ENCODE measurements at regions not wholly inside any gene's neighbourhood (a gene's known extent, or its start where the extent isn't known, plus 50 kb on each side); places are given as distances from the start of the nearest gene placed in this dataset.

GRCh38 chr14:85063747-85064146 is 466.2 kb upstream of the FLRT2 start:
- Histone ChIP-seq H3K27ac (ENCODE audit: extremely low read depth, low read depth, low read length) (no peak overlapping the region), H3K9me3 (ENCODE audit: control insufficient read depth, insufficient read depth, low read depth, low read length) (no peaks in the 10 kb centered on the region), H3K4me1 (ENCODE audit: control insufficient read depth, insufficient read depth, low read length) (no peaks in the 10 kb centered on the region), H3K4me3 (ENCODE audit: low read depth, low read length) (no peak overlapping the region), H3K36me3 (ENCODE audit: control insufficient read depth in 2 of 2, insufficient read depth in 1 of 2, low read length in 2 of 2) (no peaks in the 10 kb centered on the region)
- TF ChIP-seq YY2 (tag by site-specific recombination; IDR thresholded peaks at IDR 0.05): no peak
- POLR2A ChIA-PET: no interaction called here
- CTCF ChIA-PET: no interaction called here

- no peak overlapping the region for H3K27ac ChIP-seq (ENCODE audit: extremely low read depth, low read depth, low read length)
- no peaks in the 10 kb centered on the region for H3K4me1 ChIP-seq (ENCODE audit: control insufficient read depth, insufficient read depth, low read length)
- TF ChIP-seq ZNF274 (IDR thresholded peaks at IDR 0.05; ENCODE audit: low read length): no peak
- no peak for TF ChIP-seq ZNF274 (tag by site-specific recombination; IDR thresholded peaks at IDR 0.05; ENCODE audit: borderline replicate concordance)
- no peak for TF ChIP-seq ZNF518A (tag by site-specific recombination; conservative IDR thresholded peaks at IDR 0.05; ENCODE audit: low read depth)
- TF ChIP-seq, protein P1, sequence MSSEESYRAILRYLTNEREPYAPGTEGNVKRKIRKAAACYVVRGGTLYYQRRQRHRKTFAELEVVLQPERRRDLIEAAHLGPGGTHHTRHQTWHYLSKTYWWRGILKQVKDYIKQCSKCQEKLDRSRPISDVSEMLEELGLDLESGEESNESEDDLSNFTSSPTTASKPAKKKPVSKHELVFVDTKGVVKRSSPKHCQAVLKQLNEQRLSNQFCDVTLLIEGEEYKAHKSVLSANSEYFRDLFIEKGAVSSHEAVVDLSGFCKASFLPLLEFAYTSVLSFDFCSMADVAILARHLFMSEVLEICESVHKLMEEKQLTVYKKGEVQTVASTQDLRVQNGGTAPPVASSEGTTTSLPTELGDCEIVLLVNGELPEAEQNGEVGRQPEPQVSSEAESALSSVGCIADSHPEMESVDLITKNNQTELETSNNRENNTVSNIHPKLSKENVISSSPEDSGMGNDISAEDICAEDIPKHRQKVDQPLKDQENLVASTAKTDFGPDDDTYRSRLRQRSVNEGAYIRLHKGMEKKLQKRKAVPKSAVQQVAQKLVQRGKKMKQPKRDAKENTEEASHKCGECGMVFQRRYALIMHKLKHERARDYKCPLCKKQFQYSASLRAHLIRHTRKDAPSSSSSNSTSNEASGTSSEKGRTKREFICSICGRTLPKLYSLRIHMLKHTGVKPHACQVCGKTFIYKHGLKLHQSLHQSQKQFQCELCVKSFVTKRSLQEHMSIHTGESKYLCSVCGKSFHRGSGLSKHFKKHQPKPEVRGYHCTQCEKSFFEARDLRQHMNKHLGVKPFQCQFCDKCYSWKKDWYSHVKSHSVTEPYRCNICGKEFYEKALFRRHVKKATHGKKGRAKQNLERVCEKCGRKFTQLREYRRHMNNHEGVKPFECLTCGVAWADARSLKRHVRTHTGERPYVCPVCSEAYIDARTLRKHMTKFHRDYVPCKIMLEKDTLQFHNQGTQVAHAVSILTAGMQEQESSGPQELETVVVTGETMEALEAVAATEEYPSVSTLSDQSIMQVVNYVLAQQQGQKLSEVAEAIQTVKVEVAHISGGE (tag by site-specific recombination; conservative IDR thresholded peaks at IDR 0.05; ENCODE audit: low read depth): no peak
- TF ChIP-seq, protein P2, sequence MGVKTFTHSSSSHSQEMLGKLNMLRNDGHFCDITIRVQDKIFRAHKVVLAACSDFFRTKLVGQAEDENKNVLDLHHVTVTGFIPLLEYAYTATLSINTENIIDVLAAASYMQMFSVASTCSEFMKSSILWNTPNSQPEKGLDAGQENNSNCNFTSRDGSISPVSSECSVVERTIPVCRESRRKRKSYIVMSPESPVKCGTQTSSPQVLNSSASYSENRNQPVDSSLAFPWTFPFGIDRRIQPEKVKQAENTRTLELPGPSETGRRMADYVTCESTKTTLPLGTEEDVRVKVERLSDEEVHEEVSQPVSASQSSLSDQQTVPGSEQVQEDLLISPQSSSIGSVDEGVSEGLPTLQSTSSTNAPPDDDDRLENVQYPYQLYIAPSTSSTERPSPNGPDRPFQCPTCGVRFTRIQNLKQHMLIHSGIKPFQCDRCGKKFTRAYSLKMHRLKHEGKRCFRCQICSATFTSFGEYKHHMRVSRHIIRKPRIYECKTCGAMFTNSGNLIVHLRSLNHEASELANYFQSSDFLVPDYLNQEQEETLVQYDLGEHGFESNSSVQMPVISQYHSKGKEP (tag by site-specific recombination; IDR thresholded peaks at IDR 0.05): no peak
- no peak for TF ChIP-seq ZNF221 (tag by site-specific recombination; IDR thresholded peaks at IDR 0.05; ENCODE audit: borderline replicate concordance)
- no peak for TF ChIP-seq ZSCAN30 (tag by site-specific recombination; IDR thresholded peaks at IDR 0.05)
- no peak for TF ChIP-seq ZNF335 (tag by site-specific recombination; conservative IDR thresholded peaks at IDR 0.05)
- no peak for TF ChIP-seq ZNF600 (tag by site-specific recombination; IDR thresholded peaks at IDR 0.05)
- no peaks in the 10 kb centered on the region for H3K9me3 ChIP-seq (ENCODE audit: control insufficient read depth, insufficient read depth, low read depth, low read length)
- ChIA-PET CTCF (no interaction called here), POLR2A (no interaction called here)
- H3K36me3 ChIP-seq (ENCODE audit: control insufficient read depth in 2 of 2, insufficient read depth in 1 of 2, low read length in 2 of 2): no peaks in the 10 kb centered on the region
- no peak overlapping the region for H3K4me3 ChIP-seq (ENCODE audit: low read depth, low read length)
Measured at GRCh38 chr14:85071447-85071846, 458.5 kb upstream of the FLRT2 start.

DNA sequence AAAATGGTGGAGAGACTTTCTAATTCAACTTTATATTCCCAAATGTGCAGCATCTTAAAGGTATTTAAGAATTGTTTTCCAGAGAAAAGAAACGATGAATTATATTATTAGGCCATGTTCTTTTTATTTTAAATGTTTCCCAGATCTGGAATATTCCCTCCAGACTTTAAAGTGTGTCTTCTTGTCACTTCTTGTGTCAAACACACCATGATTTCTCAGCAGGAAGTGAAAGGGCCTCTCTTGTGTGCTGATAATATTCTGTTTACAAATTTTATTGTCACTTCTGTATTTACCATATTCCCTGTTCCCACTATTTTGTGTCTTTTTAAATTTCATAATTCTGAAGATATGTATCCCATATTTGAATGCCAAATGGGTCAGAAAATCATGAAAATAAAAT is 455.0 kb upstream of the FLRT2 start:
- H3K36me3 ChIP-seq (ENCODE audit: control insufficient read depth in 2 of 2, insufficient read depth in 1 of 2, low read length in 2 of 2): no peaks in the 10 kb centered on the region
- no peaks in the 10 kb centered on the region for H3K4me1 ChIP-seq (ENCODE audit: control insufficient read depth, insufficient read depth, low read length)
- no peaks in the 10 kb centered on the region for H3K9me3 ChIP-seq (ENCODE audit: control insufficient read depth, insufficient read depth, low read depth, low read length)
- ChIA-PET POLR2A (no interaction called here), CTCF (no interaction called here)
- no peak overlapping the region for H3K27ac ChIP-seq (ENCODE audit: extremely low read depth, low read depth, low read length)
- no peak overlapping the region for H3K4me3 ChIP-seq (ENCODE audit: low read depth, low read length)
- TF ChIP-seq ZNF777 (tag by site-specific recombination; IDR thresholded peaks at IDR 0.05; ENCODE audit: borderline replicate concordance): no peak
- no peak for TF ChIP-seq ZNF138 (tag by site-specific recombination; IDR thresholded peaks at IDR 0.05; ENCODE audit: borderline replicate concordance)
- TF ChIP-seq RBAK (tag by site-specific recombination; IDR thresholded peaks at IDR 0.05): no peak
- TF ChIP-seq ZBTB8A (tag by site-specific recombination; IDR thresholded peaks at IDR 0.05): no peak
- TF ChIP-seq ZSCAN23 (tag by site-specific recombination; IDR thresholded peaks at IDR 0.05): no peak
- no peak for TF ChIP-seq SP3 (tag by site-specific recombination; IDR thresholded peaks at IDR 0.05)
- TF ChIP-seq ZFP3 (tag by site-specific recombination; IDR thresholded peaks at IDR 0.05; ENCODE audit: low read depth): no peak
- TF ChIP-seq ZNF140 (tag by site-specific recombination; IDR thresholded peaks at IDR 0.05): no peak
- no peak for TF ChIP-seq ZBTB21 (tag by site-specific recombination; IDR thresholded peaks at IDR 0.05)
- TF ChIP-seq, protein P3, sequence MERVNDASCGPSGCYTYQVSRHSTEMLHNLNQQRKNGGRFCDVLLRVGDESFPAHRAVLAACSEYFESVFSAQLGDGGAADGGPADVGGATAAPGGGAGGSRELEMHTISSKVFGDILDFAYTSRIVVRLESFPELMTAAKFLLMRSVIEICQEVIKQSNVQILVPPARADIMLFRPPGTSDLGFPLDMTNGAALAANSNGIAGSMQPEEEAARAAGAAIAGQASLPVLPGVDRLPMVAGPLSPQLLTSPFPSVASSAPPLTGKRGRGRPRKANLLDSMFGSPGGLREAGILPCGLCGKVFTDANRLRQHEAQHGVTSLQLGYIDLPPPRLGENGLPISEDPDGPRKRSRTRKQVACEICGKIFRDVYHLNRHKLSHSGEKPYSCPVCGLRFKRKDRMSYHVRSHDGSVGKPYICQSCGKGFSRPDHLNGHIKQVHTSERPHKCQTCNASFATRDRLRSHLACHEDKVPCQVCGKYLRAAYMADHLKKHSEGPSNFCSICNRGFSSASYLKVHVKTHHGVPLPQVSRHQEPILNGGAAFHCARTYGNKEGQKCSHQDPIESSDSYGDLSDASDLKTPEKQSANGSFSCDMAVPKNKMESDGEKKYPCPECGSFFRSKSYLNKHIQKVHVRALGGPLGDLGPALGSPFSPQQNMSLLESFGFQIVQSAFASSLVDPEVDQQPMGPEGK (tag by site-specific recombination; IDR thresholded peaks at IDR 0.05): no peak
